ENCODE measurements at regions not wholly inside any gene's neighbourhood (a gene's known extent, or its start where the extent isn't known, plus 50 kb on each side); places are given as distances from the start of the nearest gene placed in this dataset.

DNA sequence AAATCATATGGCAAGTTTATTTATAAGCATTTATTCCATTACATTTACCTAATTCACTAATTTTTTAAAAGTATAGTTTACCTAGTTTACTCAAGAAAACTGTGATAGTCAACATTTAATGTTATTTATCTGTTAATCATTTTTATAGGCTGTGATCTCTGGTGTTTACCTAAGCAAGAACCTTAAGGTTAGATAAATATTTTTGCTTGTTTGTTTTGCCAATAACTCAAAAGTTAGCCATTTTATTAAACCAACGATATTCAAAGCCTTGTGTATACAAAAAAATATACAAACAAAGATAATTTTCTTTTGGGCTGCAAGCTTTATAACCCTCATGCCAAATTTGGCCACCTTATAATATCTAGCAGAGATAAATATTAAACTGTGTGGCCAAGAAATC is 157.3 kb downstream of the SLCO1B3 start:
- no peak for DNase-seq (ENCODE audit: low spot score)

DNA sequence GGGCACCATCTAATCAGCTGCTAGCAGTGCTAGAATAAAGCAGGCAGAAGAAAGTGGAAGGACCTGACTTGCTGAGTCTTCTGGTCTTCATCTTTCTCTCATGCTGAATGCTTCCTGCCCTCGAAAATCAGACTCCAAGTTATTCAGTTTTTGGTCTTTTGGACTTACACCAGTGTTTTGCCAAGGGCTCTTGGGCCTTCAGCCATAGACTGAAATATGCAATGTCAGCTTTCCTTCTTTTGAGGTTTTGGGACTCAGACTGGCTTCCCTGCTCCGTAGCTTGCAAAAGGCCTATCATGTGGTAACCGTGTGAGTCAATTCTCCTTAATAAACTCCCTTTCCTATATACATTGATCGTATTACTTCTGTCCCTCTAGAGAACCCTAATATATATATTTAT is 159.3 kb downstream of the SLCO1B3 start:
- no peak for DNase-seq (ENCODE audit: low spot score)

DNA sequence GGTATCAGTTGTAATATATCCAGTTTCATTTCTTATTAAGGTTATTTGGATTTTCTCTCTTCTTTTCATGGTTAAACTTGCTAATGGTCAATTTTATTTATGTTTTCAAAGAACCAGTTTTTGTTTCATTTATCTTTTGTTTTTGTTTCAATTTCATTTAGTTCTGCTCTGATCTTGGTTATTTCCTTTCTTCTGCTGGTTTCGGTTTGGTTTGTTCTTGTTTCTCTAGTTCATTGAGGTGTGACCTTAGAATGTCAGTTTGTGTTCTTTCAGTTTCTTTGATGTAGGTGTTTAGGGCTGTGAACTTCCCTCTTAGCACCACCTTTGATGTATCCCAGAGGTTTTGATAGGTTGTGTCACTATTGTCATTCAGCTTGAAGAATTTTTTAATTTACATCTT is 145.6 kb upstream of the SLCO1B1 start:
- no peak for DNase-seq (ENCODE audit: low spot score)

- DNase-seq (ENCODE audit: low spot score) = no peak
Measured at GRCh38 chr12:21001778-21002177, 129.2 kb upstream of the SLCO1B1 start.

DNA sequence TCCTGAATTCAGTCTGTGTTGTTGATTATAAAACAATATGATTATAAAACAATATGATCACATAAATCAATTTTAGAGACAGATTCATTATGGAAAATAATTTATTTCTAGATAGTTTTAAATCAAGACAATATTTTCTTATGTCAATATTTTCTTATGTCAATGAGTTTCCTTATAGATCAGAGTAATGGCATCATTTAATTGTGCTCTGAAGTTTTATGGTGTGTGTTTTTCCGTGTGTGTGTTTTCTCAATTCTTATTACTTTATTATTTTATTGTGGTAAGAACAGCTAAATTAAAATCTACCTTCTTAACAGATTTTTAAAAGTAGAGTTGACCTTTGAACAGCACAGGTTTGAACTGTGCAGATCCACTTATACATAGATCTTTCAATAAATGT is 105.3 kb upstream of the SLCO1B1 start:
- DNase-seq (ENCODE audit: low spot score) = no peak

DNA sequence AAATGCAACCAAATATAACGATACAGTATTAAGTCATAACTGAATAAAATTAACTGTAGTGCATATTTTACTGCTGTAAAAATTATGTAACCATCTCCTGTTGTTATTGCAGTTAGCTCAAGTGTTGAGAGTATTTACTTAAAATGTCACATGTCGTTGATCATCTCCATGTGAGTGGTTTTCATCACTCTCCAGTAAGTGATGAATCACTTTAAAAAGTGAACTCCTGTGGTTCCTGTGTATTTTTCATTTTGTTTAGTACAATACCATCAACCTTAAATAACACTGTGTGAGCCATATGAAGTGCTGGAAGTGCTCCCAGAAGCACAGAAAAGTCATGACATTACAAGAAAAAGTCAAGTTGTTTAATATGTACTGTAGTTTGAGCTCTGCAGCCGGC is 104.7 kb upstream of the SLCO1B1 start:
- no peak for DNase-seq (ENCODE audit: low spot score)

DNA sequence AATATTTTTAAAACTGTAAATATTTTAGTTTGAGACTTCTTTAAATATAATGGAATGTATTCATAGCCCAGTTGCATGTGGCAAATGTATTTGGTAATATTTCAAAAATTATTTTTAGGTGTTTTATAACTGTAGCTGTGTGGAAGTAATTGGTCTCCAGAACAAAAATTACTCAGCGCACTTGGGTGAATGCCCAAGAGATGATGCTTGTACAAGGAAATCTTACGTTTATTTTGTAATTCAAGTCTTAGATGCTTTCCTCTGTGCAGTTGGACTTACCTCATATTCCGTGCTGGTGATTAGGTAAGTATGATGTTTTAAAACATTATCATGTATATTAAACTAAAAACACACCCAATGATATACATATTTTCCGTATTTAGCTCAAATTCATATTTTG is 76.7 kb upstream of the SLCO1B1 start:
- peak; percentile 3 for DNase-seq (ENCODE audit: low spot score)

GRCh38 chr12:21065845-21066244 is 65.1 kb upstream of the SLCO1B1 start:
- no peak for DNase-seq (ENCODE audit: low spot score)

- DNase-seq (ENCODE audit: low spot score) = no peak
Measured at GRCh38 chr12:21073129-21073528, 57.9 kb upstream of the SLCO1B1 start.

GRCh38 chr12:21073822-21074460 is 57.1 kb upstream of the SLCO1B1 start:
- no peak for DNase-seq (ENCODE audit: low spot score)

Data from Ammon's horn (tissue), 1 donor.